HEK293 (cell line): ENCODE measurements at regions not wholly inside any gene's neighbourhood (a gene's known extent, or its start where the extent isn't known, plus 50 kb on each side); places are given as distances from the start of the nearest gene placed in this dataset.

Experiments used
- BCL11B ChIP-seq: fragments of 450-650 bp; formaldehyde crosslinking; IDR thresholded peaks from 2 replicates; pipeline ENCODE4 v1.5.1; 2016; ENCODE audit warnings: low read depth, missing biosample characterization, missing genetic modification characterization
- FEZF1 ChIP-seq: fragments of 450-650 bp; formaldehyde crosslinking; IDR thresholded peaks from 2 replicates; pipeline ENCODE4 v1.5.1; 2016; ENCODE audit warnings: missing biosample characterization, missing genetic modification characterization
- GFI1B ChIP-seq: fragments of 450-650 bp; formaldehyde crosslinking; IDR thresholded peaks from 2 replicates; pipeline ENCODE4 v1.5.1; 2016; ENCODE audit warnings: missing biosample characterization, missing genetic modification characterization
- KLF9 ChIP-seq: fragments of 450-650 bp; formaldehyde crosslinking; IDR thresholded peaks from 2 replicates; pipeline ENCODE4 v1.5.1; 2016; ENCODE audit warnings: missing biosample characterization, missing genetic modification characterization, low read depth
- OSR2 ChIP-seq: fragments of 450-650 bp; formaldehyde crosslinking; IDR thresholded peaks from 2 replicates; pipeline ENCODE4 v1.5.1; 2016; ENCODE audit warnings: missing biosample characterization, missing genetic modification characterization
- PATZ1 ChIP-seq: fragments of 450-650 bp; formaldehyde crosslinking; IDR thresholded peaks from 2 replicates; pipeline ENCODE4 v1.5.1; 2016; ENCODE audit warnings: missing biosample characterization, missing genetic modification characterization
- PRDM10 ChIP-seq: fragments of 450-650 bp; formaldehyde crosslinking; IDR thresholded peaks from 2 replicates; pipeline ENCODE4 v1.5.1; 2016; ENCODE audit warnings: missing biosample characterization, missing genetic modification characterization
- REST ChIP-seq: fragments of 450-650 bp; formaldehyde crosslinking; IDR thresholded peaks from 2 replicates; pipeline ENCODE4 v1.5.1; 2016; ENCODE audit warnings: missing biosample characterization, missing genetic modification characterization
- SALL2 ChIP-seq: fragments of 450-650 bp; formaldehyde crosslinking; IDR thresholded peaks from 2 replicates; pipeline ENCODE4 v1.5.0; 2017; ENCODE audit warnings: missing biosample characterization, mild to moderate bottlenecking, missing genetic modification characterization, borderline replicate concordance
- SP2 ChIP-seq: fragments of 450-650 bp; formaldehyde crosslinking; IDR thresholded peaks from 2 replicates; pipeline ENCODE4 v1.5.1; 2016; ENCODE audit warnings: missing biosample characterization, missing genetic modification characterization
- YY1 ChIP-seq: fragments of 450-650 bp; formaldehyde crosslinking; IDR thresholded peaks from 2 replicates; pipeline ENCODE4 v1.5.1; 2018; ENCODE audit warnings: missing biosample characterization, missing genetic modification characterization
- ZBTB1 ChIP-seq: fragments of 450-650 bp; formaldehyde crosslinking; IDR thresholded peaks from 2 replicates; pipeline ENCODE4 v1.5.1; 2016; ENCODE audit warnings: missing biosample characterization, missing genetic modification characterization
- ZFHX2 ChIP-seq: fragments of 450-650 bp; formaldehyde crosslinking; conservative IDR thresholded peaks from 2 replicates; pipeline ENCODE4 v1.5.1; 2016; ENCODE audit warnings: missing biosample characterization, missing genetic modification characterization
- ZNF155 ChIP-seq: fragments of 450-650 bp; formaldehyde crosslinking; IDR thresholded peaks from 2 replicates; pipeline ENCODE4 v1.5.1; 2016; ENCODE audit warnings: missing biosample characterization, missing genetic modification characterization
- ZNF157 ChIP-seq: fragments of 450-650 bp; formaldehyde crosslinking; IDR thresholded peaks from 2 replicates; pipeline ENCODE4 v1.5.1; 2016; ENCODE audit warnings: missing biosample characterization, missing genetic modification characterization
- ZNF175 ChIP-seq: fragments of 450-650 bp; formaldehyde crosslinking; IDR thresholded peaks from 2 replicates; pipeline ENCODE4 v1.5.1; 2016; ENCODE audit warnings: missing biosample characterization, missing genetic modification characterization
- ZNF18 ChIP-seq: fragments of 450-650 bp; formaldehyde crosslinking; IDR thresholded peaks from 2 replicates; pipeline ENCODE4 v1.5.1; 2016; ENCODE audit warnings: missing biosample characterization, missing genetic modification characterization
- ZNF302 ChIP-seq: fragments of 450-650 bp; formaldehyde crosslinking; IDR thresholded peaks from 2 replicates; pipeline ENCODE4 v1.5.1; 2016; ENCODE audit warnings: missing biosample characterization, missing genetic modification characterization, low read depth
- ZNF350 ChIP-seq: fragments of 450-650 bp; formaldehyde crosslinking; IDR thresholded peaks from 2 replicates; pipeline ENCODE4 v1.5.0; 2017; ENCODE audit warnings: missing biosample characterization, mild to moderate bottlenecking, missing genetic modification characterization
- ZNF394 ChIP-seq: fragments of 450-650 bp; formaldehyde crosslinking; IDR thresholded peaks from 2 replicates; pipeline ENCODE4 v1.5.1; 2016; ENCODE audit warnings: missing biosample characterization, missing genetic modification characterization, mild to moderate bottlenecking, moderate library complexity, borderline replicate concordance
- ZNF433 ChIP-seq: fragments of 450-650 bp; formaldehyde crosslinking; IDR thresholded peaks from 2 replicates; pipeline ENCODE4 v1.5.1; 2016; ENCODE audit warnings: missing biosample characterization, missing genetic modification characterization, low read depth
- ZNF555 ChIP-seq: fragments of 450-650 bp; formaldehyde crosslinking; conservative IDR thresholded peaks from 2 replicates; pipeline ENCODE4 v1.5.1; 2017; ENCODE audit warnings: missing biosample characterization, mild to moderate bottlenecking, missing genetic modification characterization, inconsistent platforms
- ZNF561 ChIP-seq: fragments of 450-650 bp; IDR thresholded peaks from 2 replicates; pipeline ENCODE4 v1.5.1; 2018; ENCODE audit warnings: missing biosample characterization, missing genetic modification characterization, borderline replicate concordance
- ZNF654 ChIP-seq: fragments of 450-650 bp; formaldehyde crosslinking; IDR thresholded peaks from 2 replicates; pipeline ENCODE4 v1.5.1; 2016; ENCODE audit warnings: low read depth, missing biosample characterization, missing genetic modification characterization
- ZNF768 ChIP-seq: fragments of 450-650 bp; formaldehyde crosslinking; IDR thresholded peaks from 2 replicates; pipeline ENCODE4 v1.5.1; 2018; ENCODE audit warnings: missing biosample characterization, mild to moderate bottlenecking, missing genetic modification characterization
- ZNF792 ChIP-seq: fragments of 450-650 bp; formaldehyde crosslinking; IDR thresholded peaks from 2 replicates; pipeline ENCODE4 v1.5.1; 2016; ENCODE audit warnings: missing biosample characterization, missing genetic modification characterization
- ZNF843 ChIP-seq: fragments of 450-650 bp; formaldehyde crosslinking; IDR thresholded peaks from 2 replicates; pipeline ENCODE4 v1.5.1; 2016; ENCODE audit warnings: missing biosample characterization, missing genetic modification characterization
- ZXDB ChIP-seq: fragments of 450-650 bp; formaldehyde crosslinking; IDR thresholded peaks from 2 replicates; pipeline ENCODE4 v1.5.1; 2016; ENCODE audit warnings: missing biosample characterization, missing genetic modification characterization
- TF ChIP-seq, protein P1 (sequence below): fragments of 450-650 bp; formaldehyde crosslinking; IDR thresholded peaks from 2 replicates; pipeline ENCODE4 v1.5.1; 2017; ENCODE audit warnings: missing biosample characterization, missing genetic modification characterization

- TF ChIP-seq KLF9 (no peak), ZNF155 (tag by site-specific recombination) (no peak), YY1 (tag by site-specific recombination) (no peak), ZXDB (tag by site-specific recombination) (no peak), ZNF18 (tag by site-specific recombination) (no peak), ZNF792 (no peak), REST (tag by site-specific recombination) (peak; percentile 31; the same call in 1 of the 2 replicates), OSR2 (tag by site-specific recombination) (no peak), PATZ1 (tag by site-specific recombination) (no peak), ZNF555 (peak; percentile 59), ZNF394 (peak; percentile 74; the same call in 1 of the 2 replicates), ZNF561 (no peak), FEZF1 (no peak), SALL2 (tag by site-specific recombination) (no peak), ZBTB1 (tag by site-specific recombination) (no peak), ZNF768 (tag by site-specific recombination) (no peak), ZNF654 (tag by site-specific recombination) (peak; percentile 19), ZNF843 (tag by site-specific recombination) (no peak), ZNF433 (tag by site-specific recombination) (0 out of 2 replicates have a peak, but pooled peaks have one; percentile 18), ZNF350 (tag by site-specific recombination) (no peak), SP2 (tag by site-specific recombination) (no peak), ZFHX2 (no peak), BCL11B (no peak), ZNF175 (tag by site-specific recombination) (no peak), ZNF302 (tag by site-specific recombination) (no peak), GFI1B (no peak), ZNF157 (no peak), PRDM10 (tag by site-specific recombination) (no peak)
- TF ChIP-seq, protein P1, sequence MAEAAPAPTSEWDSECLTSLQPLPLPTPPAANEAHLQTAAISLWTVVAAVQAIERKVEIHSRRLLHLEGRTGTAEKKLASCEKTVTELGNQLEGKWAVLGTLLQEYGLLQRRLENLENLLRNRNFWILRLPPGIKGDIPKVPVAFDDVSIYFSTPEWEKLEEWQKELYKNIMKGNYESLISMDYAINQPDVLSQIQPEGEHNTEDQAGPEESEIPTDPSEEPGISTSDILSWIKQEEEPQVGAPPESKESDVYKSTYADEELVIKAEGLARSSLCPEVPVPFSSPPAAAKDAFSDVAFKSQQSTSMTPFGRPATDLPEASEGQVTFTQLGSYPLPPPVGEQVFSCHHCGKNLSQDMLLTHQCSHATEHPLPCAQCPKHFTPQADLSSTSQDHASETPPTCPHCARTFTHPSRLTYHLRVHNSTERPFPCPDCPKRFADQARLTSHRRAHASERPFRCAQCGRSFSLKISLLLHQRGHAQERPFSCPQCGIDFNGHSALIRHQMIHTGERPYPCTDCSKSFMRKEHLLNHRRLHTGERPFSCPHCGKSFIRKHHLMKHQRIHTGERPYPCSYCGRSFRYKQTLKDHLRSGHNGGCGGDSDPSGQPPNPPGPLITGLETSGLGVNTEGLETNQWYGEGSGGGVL (tag by site-specific recombination): no peak
Observed at GRCh38 chr15:94815110-94815731, 583.9 kb downstream of the MCTP2 start (continued).
